KG1 (cell line): ENCODE measurements at regions not wholly inside any gene's neighbourhood (a gene's known extent, or its start where the extent isn't known, plus 50 kb on each side); places are given as distances from the start of the nearest gene placed in this dataset.
"Not testable (repeated sequence)": the region's sequence is repeated elsewhere in the genome, so short reads cannot be mapped to it uniquely, and the experiment has no call there.

Experiments
- DNase-seq: peaks from one replicate; lab custom pipeline; 2025; lab: John Stamatoyannopoulos, UW

DNA sequence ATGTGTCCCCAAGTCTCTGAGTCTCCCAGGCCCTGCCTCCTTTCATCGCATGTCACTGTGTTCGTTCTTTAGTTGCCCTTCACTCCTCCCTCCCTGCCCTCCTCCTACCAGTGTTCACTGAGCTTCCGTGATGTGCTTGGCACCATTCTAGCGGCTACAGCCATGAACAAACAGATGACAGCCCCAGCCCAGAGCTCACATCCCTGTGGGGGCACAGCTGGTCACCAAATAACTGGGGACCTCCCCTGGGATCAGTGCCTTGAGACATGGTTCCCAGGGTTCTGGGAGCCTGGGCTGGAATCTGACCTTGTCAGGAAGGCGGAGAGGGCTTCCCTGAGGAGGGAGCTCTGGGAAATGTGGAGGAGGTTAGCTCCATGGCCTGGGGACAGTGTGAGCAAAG is 320.7 kb downstream of the PTPRU start:
- DNase-seq, result no peak

DNA sequence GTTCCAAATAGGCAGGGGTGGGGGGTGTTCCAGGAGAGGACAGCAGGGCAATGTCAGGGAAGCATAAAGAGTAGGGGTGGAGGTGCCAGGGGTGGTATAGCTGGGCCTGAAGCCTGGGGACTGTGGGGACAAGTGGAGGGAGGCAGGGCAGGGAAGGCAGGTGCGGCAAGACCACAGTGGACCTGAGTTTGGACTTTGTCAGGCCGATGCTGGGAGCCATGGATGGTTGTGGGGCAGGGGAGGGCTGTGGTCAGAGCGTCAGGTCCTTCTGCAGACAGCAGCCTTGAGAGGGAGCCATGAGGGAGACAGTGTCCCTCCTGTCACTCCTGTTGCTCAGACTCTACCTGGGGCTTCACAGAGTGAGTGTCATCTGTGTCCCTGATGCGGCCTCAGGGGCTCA is 320.3 kb downstream of the PTPRU start:
- no peak for DNase-seq

DNA sequence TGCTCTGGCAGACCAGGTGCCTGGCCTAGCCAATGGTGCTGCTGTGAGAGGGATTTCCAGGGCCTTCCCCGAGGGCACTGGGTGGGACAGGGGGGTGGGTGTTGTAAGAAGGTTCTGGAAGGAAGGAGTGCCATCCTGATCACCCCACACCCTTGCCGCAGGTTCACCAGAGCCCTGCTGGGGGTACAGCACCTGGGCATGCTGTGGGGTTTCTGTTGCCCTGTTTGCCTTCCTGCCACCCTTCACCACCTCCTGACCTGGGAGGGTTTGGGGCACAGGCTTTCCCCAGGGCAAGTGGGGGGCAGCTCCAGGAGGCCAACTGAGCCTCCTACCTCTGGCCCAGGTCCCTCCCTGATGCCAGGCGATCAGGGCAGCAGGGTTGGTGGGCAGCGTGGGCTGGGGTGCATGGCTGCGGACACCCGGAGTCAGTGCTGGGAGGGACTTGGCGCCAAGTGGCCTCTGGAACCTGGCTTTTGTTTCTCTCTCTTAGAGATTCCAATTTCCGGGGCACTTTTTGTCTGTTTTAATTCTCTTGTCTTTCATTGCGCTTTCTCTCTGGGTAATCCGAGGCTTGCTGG is 318.8 kb downstream of the PTPRU start:
- no peak for DNase-seq

DNA sequence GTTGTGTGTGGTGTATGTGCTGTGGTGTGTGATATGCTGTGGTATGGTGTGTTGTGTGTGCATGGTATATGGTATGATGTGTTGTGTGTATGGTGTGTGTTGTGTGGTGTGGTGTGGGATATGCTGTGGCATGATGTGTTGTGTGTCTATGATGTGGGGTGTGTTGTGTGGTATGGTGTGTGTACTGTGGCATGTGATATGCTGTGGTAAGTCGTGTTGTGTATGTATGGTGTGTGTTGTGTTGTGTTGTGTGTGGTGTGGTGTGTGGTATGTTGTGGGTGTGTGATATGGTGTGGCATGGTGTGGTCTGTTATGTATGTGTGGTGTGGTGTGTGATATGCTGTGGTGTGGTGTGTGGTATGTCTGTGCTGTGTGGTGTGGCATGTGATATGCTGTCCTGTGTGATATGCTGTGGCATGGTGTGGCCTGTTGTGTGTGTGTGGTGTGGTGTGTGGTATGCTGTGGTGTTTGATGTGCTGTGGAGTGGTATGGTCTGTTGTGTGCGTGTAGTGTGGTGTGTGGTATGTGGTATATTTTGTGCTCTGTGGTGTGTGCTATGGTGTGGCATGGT is 318.0 kb downstream of the PTPRU start:
- no peak for DNase-seq

DNA sequence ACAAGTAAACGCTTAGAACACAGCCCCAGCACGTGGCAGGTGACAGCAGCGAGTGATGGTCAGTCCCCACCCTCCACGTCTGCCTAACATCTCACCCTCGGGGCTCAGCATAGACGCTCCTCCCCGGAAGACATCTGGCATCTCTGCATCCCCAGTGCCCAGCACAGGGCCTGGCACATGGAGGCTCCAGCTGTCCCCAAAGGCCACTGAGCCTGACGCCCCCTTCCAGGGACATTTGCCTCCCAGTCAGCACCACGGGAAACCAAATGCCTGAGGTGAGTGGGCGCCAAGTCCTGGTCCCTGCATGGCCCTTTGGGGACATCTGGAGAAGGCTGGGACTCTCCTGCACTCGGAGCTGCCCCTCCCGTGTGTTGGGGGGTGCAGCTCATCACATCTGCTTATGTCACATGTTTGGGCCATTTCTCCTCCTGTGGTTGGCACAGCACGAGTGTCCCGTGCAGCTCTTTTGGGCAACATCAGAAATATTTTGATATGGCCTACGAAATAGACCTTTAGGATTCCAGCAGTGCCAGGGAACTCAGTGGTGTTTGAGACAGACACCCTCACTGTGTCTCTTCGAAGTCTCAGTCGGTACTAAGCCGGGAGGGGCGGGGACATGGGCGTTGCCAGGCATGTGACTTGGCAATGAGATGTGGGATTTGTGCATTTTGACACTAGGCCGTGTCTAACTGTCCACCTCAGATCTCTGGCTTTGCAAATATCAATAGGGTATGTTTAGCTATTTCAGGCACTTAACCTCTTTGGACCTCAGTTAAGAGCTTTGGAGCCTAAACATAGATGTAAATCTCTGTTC is 315.0 kb downstream of the PTPRU start:
- no peak for DNase-seq

DNA sequence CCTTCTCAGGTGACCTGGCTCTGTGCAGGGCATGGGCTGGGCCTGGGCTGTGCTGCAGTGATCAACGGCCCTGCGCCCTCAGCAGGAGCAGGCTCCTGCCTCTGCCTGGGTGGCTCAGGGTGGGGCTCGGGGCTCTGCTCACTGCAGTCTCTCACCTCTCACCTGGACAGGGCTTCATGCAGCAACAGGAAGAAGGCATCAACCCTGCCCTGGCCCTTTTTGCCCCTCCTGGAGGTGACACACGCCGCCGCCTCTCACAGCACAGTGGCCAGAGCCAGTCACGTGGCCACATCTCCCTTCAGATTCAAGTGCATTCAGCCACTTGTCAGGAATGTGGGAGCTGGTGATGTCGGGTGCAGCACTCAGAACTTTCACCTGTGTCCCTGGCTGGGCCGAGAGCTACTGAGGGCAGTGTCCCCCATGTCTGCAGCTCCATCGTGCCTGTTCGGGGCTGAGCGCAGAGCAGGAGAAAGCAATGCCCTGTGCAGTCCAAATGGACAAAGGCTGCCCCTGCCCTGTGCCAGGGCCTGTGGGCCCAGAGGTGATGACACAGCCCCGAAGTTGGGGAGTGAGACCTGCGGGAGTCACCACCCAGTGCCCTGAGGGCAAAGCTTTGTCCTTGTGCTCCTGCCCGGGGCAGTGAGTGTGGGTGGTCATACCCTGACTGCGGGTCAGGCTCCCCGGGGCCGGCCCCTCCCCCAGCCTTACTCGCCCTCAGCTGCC is 314.0 kb downstream of the PTPRU start:
- DNase-seq, result no peak

DNA sequence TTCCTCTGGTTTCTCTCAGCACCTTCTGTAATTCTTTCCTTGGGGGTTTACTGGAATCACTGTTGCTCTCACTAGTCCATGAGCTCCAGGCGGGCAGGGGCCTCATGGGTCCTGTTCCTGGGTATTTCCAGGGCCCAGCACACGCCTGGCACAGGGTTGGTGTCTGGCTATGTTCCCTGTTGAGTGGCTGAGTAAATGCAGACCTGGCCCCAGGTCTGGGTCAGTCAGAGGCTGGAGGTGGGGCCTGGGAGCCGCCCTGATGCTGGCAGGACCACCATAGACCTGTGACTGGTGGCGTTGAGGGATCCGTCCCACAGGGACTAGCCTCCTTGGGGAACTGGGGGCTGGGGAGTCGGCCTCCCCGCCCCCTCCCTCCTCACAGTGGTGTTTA is 313.4 kb downstream of the PTPRU start:
- not testable (repeated sequence) for DNase-seq

DNA sequence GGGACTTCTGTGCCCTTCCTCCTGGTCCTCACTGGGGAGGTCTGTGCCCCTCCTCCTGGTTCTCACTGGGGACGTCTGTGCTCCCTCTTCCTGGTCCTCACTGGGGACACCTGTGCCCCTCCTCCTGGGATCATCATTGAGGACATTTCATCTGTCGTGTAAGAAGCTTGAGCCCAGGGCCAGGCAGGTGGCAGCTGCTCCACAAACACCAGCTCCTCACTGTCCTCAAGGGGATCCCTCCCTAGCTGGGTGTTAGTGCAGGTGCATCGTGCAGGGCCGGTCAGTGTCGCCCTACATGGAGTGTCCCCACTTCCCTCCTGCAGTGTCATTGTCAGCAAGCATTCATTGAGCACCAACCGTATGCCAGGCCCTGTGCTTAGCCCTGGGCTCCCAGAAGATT is 312.7 kb downstream of the PTPRU start:
- DNase-seq, result no peak

DNA sequence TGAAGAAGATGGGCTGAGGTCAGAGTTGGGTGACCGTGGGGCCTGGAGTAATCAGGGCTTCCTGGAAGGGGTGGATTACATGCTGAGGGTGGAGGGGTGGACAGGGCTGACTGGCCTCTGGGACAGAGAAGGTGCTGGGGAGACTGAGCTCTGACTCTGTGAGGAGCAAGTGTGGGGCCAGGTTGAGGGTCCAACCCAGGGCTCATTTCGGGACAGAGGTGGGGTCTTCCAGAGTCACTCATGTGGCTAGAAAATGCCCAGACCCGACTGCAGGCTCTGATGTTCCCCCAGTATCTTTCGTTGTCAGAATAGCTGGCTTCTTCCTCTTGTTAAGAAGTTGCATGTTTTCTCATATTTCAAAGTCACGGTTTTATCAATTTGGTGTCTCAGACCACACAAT is 311.8 kb downstream of the PTPRU start:
- DNase-seq, result no peak

DNA sequence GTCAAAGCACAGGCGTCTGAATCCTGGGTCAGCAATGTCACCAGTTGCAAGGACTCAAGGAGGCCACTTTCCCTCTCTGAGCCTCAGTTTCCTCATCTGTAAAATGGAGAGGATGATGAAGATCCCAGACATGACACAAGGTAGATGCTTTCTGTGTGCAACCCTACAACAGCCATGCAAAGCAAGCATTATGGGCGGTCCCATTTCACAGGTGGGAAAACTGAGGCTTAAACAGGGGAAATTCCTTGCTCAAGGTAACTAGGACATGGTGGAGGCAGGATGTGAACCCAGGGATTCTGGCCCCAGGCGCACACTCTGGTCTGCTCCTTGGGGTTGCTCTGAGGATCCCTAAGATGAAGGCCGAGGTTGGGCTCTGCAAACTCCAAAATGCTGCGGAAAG is 311.0 kb downstream of the PTPRU start:
- DNase-seq, result no peak

DNA sequence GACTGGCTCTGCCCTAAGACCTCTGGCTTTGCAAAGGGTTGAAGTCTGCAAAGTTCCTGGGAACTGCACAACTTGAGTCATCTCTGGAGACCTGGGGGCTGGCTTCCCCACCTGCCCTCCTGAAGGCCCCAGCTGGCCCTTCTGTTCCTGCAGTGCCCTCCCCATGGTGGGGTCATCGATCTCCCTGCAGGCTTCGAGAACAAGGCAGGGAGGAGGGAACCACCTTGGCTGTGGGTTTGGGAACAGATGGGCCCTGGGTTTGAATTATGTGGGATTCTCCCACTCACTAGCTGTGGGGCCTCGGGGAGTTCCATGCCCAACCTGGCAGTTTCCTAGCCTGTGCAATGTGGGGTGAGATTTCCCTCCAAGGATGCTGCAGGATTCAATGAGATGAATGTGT is 310.2 kb downstream of the PTPRU start:
- DNase-seq, result no peak

DNA sequence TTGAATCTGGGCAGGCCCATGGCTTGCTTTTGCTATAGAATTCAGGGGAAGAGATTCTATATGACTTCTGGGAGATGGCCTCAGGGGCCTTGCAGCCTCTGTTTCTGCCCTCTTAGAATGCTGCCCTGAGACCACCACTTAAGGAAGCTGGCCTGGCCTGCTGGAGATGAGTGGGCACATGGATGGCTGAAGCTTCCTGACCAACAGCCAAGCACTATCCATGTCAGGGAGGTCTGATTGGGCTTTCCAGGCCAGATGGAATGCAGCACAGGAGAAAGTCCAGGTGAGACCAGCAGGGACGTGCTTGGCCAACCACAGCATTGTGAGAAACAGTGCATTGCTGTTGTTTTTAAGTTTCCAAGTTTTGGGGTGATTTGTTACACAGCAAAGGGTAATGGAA is 308.1 kb downstream of the PTPRU start:
- DNase-seq, result no peak

DNA sequence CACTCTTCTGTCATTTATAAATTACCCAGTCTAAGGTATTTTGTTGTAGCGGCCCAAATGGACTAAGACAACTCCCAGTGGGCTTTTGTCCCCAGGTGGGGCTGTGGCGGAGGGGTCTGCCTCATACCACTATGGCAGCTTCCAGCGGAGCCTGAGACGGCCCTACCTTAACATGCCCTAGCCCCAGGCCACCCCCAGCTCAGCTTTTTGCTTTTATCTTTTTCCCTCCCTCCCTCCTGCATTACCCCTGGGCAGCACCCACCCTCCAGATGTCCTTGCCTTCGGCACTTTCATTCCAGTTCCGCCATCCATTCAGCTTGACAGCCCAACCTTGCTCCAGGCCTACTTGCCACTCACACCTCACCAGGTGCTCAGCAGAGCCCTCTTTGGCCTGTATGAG is 307.3 kb downstream of the PTPRU start:
- DNase-seq, result no peak

DNA sequence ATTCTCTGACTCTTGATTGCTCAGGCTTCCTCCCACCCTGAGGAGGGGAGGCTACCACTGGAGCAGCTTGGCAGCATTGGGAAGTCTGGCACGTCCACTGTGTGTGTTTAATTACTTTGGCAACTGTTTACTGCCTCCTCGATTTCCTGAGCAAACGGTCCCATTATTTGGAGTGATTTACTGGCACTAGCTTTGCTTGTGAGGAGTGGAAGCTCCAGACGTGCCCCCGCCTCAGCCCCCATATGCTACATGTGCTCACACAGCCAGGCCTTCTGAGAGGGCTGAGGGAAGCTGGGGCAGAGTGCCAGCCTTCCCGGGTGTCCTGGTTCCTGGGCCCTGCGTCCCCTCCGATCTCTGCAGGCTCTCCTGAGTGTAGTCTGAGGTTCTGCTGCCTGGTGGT is 306.2 kb downstream of the PTPRU start:
- no peak for DNase-seq

DNA sequence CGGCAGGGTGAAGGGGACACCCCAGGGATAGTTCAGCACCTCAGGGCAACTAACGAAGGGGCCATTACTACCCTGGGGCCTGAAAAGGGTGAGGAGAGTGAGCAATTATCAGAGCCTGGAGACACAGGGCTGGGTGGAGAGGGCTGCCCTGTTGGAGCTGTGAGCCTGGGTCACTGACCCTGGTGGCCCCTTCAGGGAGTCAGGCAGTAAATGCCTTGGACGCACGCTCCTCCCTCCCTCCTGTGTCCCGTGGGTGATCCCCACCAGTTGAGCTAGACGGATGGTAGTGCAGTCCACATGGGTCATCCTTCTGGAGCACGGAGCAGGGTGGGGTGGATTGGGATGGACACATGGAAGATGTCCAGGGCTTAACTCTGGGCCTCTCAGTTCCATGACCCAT is 305.3 kb downstream of the PTPRU start:
- no peak for DNase-seq

DNA sequence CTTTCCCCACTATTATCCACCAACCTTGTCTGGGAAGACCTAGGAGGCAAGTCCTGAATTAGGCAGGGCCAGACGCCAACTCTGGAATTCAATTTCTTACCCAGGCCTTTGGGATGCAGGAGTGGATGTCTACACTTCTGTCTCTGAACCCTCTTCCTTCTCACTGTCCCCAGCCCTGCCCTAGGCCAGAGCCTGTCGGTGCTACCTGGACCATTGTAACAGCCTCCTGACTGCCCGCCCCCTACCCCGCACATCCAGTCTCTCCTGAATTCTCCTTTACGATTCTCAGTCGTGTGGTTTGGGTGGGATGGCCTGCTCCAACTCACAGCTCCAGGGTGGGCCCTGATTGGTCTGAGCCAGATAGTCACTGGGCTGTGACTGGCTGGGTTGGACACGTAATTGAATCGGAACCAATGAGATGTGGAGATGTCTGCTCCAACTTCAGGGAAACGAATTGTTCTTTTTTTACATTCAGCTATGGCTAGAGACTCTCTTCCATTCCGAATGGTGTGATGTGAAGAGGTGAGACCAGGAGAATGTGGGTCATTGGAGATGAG is 304.6 kb downstream of the PTPRU start:
- no peak for DNase-seq

DNA sequence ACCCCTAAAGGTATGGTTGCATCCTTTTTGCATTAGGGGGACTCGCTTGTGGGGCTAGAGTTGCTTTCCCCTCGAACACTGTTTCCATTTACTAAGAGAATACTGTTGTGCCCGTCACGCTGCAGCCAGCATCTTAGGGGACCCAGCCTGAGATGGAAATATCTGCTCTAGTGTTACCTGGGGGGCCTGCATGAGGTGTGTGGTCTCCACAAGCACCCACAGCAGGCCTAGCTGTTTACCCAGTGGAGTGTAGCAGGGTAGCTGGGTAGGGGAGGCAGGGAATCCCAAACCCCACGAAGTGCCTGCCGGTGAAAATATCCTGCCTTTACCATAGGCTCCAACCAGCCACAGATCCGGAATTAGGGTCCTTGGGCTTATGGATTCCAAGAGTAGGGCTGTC is 303.6 kb downstream of the PTPRU start:
- DNase-seq, result no peak

DNA sequence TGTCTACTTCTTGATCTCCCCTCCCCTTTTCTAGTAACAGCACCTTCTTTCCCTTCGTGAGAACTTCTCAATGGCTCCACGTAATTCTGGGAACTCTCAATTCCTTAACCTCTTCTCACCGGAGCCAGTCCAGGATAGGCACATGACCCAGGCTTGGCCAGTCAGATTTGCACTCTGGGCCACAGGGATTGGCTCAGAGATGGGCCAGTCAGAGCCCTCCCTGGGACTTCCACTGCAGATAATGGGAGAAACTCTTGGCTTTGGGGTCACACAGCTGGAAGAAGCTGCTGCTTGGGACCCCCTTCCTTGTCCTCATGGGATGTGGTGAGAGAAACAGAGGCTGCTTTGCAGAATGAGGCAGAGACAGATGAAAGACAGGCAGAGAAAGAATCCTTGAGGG is 302.3 kb downstream of the PTPRU start:
- DNase-seq, result no peak

DNA sequence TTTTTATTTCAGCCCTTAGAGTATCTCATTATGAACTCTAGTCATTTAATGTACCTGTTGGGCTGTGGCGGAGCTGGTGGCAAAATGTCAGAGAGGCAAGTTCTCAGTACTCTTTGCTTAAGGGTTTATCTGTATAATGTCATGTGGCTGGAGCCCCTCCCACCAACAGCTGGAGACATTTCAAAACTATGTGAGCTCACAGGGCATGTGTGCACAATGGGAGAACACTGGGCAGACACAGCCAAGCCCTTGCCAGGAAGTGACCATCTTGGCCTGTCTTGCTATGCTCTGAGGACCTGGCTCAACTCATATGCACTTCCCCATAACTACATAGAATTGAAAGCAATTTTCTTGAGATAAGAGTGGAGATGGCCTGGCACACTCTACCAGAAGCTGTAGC is 296.4 kb downstream of the PTPRU start:
- no peak for DNase-seq

DNA sequence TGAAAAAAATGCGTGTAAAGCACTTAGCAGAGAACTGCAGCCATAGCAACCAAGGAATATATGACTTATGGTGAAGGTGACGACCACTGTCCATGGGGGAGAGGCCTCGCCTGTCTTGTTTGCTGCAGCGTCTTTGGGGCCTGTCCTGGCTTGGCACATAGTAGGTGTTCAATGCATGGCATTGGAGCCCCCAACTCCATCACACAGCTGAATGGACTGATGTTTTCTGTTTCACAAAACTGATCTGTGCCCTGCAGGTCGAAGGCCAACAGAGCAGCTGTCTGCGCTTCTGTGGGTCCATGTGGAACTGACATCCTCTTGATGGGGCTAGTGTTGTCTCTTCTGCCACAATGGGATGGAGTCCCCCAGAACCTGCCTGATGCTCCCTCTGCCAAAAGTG is 296.0 kb downstream of the PTPRU start:
- no peak for DNase-seq

DNA sequence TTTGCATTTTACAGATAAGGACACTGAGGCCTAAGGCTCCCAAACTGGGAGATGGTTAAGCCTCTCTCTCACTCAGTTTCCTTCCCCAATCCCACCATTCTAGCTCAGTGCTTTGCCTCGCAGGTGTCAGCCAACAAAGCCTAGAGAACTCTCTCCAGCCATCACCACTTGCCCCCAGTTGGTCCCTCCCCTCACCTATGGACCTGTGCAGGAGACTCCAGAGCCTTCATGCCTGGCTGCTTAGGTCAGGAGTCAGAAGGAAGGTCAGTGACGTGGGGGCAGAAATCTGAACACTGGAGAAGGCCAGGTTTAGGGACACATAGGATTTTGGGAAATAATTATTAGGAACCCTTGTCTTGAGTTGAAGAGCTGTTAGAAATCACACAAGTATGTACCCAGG is 295.3 kb downstream of the PTPRU start:
- DNase-seq, result no peak

DNA sequence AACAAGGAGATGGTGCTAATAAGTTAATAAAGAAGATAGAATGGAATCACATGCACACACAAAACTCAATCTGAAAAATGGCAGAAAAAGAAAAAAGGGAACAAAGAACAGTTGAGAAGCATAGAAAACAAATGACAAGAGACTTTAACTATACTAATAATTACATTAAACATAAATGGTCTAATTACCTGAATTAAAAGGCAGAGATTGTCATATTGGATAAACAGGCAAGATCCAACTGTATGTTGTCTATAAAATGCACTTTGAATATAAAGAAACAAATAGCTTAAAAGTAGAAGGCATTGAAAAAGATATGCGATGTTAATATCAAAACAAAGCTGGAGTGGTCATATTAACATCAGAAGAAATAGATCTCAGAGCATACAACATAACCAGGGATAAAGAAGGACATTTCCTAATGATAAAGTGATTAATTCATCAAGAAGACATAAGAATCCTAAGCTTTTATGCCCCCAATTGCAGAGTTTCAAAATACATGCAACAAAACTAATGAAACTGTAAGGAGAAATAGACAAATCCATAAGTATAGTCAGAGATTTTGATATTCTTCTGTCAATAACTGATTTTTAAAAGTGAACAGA is 293.5 kb downstream of the PTPRU start:
- DNase-seq, result no peak
